A204.1 (cell line): ENCODE measurements at regions not wholly inside any gene's neighbourhood (a gene's known extent, or its start where the extent isn't known, plus 50 kb on each side); places are given as distances from the start of the nearest gene placed in this dataset.

ENCODE experiments used
- FAIRE-seq: peaks from 2 replicates; lab custom pipeline; 2012; peaks lifted over from hg19 to GRCh38; lab: Jason Lieb, UNC

DNA sequence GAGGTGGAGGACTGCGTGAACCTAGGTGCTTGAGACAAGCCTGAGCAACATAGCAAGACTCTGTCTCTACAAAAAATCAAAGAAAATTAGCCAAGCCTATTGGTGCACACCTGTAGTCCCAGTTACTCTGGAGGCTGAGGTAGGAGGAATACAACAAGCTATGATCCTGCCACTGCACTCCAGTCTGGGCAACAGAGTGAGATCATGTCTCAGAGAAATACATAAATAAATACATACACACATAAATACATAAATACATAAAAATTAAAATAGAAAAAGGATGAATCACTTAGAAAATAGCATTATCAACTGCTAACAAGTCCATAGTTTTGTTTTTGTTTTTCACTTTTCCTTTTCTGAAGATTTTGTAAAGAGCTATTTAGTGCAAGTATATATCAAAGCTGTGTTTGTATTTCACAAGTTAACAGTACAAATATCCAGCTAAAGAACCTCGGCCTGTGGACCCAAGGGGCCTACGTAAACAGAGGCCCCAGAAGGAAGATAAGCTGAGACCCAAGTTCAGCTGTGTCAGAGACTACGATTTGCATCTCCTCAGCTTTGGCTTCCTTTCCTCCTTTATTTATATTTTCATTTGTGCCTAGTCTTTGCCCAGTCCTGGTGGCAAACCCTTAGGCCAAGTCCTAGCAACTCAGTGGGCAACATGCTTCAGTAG lies 67.1 kb upstream of the ROBO2 start:
- FAIRE-seq, result no peak

DNA sequence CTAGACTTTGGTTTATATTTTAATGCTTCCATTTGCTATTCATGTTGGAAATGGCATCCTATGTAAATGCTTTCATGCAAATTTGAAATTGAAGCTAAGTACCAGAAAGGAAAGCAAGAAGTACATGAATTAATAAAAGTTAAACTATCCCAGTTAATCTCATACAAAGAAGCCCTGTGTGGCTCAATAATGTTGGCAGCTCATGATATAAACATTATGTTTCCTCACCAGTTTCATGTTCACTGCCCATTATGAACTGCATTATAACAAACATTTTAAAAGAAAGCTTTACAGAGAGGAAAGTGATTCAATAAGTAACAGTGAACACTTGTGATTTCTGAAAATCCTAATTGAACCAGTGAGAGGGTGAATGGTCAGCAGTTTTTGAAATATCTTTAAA lies 62.9 kb upstream of the ROBO2 start:
- FAIRE-seq, result no peak

DNA sequence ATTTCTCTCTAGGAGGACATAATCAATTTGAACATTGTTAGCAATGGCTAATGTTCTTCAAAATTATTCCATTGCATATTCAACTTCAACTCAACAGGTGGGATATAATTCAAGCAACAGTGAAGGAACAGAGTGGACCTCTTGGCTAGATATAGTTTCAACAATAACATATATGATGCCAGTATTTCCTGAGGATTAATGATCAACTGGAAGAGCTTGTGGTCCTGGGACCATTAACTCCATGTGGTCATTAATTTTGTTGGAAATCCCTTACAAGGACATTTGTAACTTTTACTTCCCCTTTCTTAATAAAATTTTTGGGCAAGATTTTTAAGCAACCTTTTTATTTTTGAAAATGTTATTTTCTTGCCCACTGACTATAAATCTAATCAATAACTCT lies 54.3 kb upstream of the ROBO2 start:
- no peak for FAIRE-seq

DNA sequence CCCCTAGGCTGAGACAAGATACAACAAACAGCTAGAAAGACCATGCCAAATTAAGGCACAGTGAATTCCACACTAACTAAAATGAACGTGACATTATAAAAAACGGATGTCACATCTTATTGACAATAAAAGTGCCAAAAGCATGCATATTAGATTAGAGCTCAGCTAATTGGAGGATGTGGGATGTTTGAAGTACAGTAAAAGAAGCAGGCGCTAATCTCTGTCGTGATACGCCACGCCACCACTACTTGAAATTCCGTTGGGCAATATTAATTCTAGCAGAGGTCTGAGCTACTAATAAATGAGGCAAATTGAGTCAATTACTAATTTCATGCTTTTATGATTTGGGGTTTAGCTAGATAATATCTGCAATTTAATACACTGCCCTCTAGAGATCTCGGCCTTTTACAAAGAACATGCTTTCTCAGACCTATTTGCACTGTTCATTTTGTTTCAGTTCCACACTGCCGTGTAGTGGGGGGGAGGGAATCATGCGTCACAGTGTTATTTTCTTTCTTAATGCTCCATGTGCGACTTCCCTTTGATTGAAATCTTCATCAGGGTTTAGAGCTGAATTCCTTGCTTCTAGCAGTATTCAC lies 52.9 kb upstream of the ROBO2 start:
- no peak for FAIRE-seq
